Adrenal gland (tissue), 5 donors: ENCODE measurements at regions not wholly inside any gene's neighbourhood (a gene's known extent, or its start where the extent isn't known, plus 50 kb on each side); places are given as distances from the start of the nearest gene placed in this dataset.

Experiments used
- POLR2A ChIP-seq, 2 donors: fragments of 450-650 bp; IDR thresholded peaks; one replicate each; pipeline ENCODE4 v1.6.1; 2017; ENCODE audit warnings: antibody characterized with exemption in 2 of 2, mild to moderate bottlenecking in 2 of 2, moderate library complexity in 1 of 2
- TF ChIP-seq, protein P1 (sequence below), 6 experiments: fragments of 450-650 bp in 4 of 6; fragments of 200-600 bp in 2 of 6; sonication (generic) in 1 of 6; IDR thresholded peaks; 1 replicate in 5 of 6; 2 replicates in 1 of 6; pipeline versions ENCODE4 v1.5.1 to v1.8.0; 2016 to 2021; ENCODE audit warnings: antibody characterized with exemption in 6 of 6, mild to moderate bottlenecking in 2 of 6, moderate library complexity in 1 of 6
- donor health status: DM: no; HTN: no; CAD: no.

GRCh38 chr6:81054036-81054435 lies 698.4 kb downstream of the TENT5A start:
- TF ChIP-seq, protein P1, sequence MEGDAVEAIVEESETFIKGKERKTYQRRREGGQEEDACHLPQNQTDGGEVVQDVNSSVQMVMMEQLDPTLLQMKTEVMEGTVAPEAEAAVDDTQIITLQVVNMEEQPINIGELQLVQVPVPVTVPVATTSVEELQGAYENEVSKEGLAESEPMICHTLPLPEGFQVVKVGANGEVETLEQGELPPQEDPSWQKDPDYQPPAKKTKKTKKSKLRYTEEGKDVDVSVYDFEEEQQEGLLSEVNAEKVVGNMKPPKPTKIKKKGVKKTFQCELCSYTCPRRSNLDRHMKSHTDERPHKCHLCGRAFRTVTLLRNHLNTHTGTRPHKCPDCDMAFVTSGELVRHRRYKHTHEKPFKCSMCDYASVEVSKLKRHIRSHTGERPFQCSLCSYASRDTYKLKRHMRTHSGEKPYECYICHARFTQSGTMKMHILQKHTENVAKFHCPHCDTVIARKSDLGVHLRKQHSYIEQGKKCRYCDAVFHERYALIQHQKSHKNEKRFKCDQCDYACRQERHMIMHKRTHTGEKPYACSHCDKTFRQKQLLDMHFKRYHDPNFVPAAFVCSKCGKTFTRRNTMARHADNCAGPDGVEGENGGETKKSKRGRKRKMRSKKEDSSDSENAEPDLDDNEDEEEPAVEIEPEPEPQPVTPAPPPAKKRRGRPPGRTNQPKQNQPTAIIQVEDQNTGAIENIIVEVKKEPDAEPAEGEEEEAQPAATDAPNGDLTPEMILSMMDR (IDR thresholded peaks at IDR 0.05) = no peak
- TF ChIP-seq POLR2A (IDR thresholded peaks at IDR 0.05) = no peak
